ENCODE measurements at regions not wholly inside any gene's neighbourhood (a gene's known extent, or its start where the extent isn't known, plus 50 kb on each side); places are given as distances from the start of the nearest gene placed in this dataset.

DNA sequence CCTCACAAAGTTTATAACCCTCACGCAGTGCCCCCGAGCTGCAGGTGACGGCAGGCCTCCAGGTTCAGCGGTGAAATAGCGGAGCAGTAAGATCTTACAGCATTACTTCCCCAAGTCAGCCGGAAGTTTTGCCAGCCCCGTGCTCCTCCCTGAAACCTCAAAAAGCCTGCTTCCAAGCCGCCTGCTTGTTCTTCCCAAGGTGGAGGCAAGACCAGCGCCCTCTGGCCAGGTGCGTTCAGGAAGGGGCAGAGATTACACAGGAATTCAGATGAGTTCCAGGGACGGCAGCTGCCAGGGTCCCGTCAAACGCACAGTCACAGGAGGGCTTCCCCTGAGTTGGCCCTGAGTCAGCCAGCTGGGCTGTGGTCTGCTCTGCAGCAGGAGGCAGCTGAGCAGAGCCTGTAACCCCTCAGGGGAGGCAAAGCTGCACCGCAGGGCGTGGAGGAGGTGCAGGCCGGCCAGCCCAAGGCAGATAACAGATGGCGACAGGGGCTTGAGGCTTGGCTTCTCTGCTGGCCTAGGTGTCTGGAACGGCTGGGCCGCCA, 124.1 kb upstream of the RPS6KA2 start:
- no peak for DNase-seq (ENCODE audit: low read depth)

DNA sequence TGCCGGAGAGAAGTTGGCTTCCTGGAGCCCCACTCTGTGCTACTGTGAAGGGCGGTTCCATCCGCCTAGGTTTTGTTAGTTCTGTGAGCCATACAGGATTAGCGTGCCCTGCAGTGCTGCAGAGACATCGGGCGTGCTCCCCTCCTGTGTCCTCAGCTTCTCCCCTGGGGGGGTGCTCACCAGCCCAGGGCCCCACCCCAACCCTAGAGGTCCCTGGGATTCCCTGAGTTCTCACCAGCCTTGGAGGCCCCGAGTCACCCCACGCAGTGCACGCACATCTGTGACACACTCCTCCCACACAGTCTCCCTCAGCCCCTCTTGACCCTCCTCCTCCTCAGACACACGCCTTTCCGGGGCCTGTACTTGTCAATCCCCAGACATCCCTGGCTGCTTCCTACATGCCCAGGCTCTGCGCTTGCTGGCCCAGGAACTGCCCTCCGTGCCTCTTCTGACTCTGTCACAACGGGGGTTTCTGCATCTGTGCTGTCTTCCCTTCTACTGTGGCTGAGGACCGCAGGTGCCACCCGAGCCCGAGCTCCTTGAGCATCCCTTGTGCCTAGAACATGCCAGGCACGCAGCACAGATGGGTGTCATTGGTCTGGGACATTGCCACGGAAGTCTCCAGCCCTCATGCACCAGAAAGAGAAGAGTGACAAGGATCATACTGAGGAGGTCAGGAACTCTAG, 123.2 kb upstream of the RPS6KA2 start:
- no peak for DNase-seq (ENCODE audit: low read depth)

- DNase-seq (ENCODE audit: low read depth) = no peak
Observed at GRCh38 chr6:166749666-166750065, 122.6 kb upstream of the RPS6KA2 start.

DNA sequence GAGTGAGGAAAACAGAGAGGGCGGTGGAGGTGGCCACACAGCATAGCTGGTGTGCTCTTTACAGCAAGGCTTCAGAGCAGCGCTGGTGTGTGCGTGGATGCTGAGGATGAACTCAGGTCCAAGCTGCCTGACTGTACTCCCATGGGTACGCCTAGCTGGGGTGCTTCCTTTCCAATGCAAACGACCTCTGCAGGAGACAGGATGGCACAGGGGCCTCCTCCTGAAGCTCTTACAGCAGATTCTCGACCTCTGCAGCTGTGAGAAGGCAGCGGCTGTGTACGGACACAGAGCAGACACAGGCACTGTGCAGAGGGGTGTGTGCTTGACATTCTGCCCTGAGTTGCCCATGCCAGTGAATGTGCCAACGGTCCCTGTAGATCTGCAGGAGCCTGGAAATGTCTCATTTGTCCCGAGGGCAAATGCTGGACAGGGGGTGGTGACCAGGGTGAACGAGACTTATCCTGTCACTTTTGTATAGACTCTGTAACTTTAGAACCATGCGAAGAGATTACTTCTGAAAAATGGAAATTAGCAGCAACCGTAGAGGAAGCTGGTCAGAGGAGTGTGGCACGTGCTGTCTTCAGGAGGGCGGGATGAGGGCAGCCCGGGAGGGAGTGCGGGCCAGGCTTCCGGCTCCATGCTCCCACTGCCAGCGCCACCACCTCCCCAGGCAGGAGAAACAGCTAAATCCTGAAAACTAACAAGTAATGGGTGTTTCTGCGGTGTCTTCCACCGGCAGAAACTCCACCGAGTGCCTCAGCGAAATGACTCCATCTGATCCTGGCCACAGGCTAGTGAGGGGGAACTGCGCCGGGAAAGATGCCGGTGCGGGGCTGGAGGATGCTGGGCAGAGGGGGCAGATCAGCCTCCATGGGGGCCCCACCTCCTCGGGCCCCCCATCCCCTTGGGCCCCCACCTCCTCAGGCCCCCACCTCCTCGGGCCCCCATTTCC, 120.9 kb upstream of the RPS6KA2 start:
- no peak for DNase-seq (ENCODE audit: low read depth)

DNA sequence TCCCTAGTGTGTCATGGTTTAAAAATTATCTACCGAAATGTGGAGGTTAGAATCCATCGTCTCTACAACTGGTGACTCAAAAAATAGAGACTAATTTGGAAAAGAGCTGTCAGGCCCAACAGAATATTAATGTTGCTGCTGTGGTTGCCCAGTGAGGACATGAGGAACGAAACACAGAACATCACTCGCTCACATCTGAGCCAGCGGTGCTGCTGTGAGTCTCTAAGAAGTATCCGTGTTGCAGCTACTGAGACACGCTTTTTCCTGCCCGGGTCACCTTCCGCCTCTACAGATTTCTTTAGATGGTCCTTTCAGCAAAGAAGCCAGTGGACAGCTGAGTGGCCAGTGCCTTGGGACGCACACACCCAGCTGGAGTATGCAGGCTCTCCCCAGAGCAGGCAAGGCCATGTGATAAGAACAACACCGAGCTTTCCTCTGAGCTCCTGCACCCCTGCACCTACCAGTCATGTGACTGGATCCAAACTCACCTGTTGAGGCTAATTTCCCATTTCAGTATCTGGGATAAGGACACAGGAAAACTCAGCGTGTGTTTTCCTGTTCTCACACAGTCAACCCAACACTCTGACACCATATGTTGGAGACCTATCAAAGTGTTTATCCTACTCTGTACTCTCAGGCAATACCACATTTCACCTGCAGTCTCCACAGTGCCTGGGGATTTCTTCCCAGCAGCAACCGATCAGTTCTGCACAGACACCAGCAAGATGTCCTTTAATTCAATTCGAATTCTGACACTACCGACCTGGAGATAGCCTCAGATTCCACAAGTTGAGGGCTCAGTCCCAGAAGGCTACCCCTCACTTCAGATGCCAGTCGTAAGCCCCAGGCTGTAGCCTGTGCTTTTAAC, 119.0 kb upstream of the RPS6KA2 start:
- DNase-seq (ENCODE audit: low read depth) = no peak

GRCh38 chr6:166744223-166745134, 117.4 kb upstream of the RPS6KA2 start:
- no peak for DNase-seq (ENCODE audit: low read depth)

DNA sequence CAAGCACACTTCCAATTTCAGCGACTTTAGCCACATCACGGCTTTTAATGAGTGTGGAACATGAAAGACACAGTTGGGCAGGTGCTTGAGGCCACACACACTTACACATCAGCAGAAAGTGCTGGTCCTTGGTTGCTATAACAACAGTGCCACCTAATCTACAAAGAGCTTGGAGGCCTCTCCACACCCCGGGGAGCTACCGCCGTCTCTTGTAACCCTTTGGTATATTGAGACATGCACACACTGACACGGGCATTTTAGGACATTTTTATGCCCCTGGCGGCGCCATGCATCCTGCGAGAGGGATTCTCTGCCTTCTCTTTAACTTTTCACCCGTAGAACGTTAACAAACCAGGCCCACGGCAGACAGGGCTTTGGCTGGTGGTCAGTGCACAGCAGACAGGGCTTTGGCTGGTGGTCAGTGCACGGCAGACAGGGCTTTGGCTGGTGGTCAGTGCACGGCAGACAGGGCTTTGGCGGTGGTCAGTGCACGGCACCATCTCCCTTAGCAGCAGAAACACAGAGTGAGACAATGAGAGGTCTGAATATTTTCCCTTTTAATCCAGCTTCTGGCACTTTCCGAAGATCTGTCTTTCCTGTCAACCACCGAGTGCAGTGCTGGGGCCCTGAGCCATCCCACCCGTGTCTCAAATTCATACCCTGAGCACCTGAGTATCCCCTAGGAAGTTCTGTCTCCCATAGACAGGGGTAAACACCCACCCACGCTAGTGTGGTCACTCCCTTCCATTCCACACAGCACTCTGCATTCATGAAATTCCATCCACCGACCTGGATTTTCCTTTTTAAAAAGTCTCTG, 116.6 kb upstream of the RPS6KA2 start:
- no peak for DNase-seq (ENCODE audit: low read depth)

GRCh38 chr6:166742981-166743380, 115.9 kb upstream of the RPS6KA2 start:
- DNase-seq (ENCODE audit: low read depth) = no peak

DNA sequence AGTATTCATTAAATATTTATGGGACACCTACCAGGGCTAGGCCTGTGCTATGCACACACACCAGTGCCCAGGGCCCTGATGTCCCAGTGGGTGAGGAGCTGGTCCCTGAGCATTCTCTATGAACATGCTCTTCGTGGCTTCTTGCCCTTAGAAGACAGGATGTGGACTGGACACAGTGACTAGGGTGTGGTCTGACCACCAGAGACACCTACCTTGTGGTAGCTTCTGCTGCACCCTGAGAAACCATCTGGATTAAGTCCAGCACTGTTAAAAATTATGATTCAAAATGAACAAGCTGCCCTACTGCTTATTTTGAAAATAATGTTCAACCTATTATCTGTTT, 112.9 kb upstream of the RPS6KA2 start:
- DNase-seq (ENCODE audit: low read depth) = no peak

GRCh38 chr6:166739117-166739975, 112.3 kb upstream of the RPS6KA2 start:
- no peak for DNase-seq (ENCODE audit: low read depth)

- DNase-seq (ENCODE audit: low read depth) = no peak
Observed at GRCh38 chr6:166738386-166739116, 111.5 kb upstream of the RPS6KA2 start.

DNA sequence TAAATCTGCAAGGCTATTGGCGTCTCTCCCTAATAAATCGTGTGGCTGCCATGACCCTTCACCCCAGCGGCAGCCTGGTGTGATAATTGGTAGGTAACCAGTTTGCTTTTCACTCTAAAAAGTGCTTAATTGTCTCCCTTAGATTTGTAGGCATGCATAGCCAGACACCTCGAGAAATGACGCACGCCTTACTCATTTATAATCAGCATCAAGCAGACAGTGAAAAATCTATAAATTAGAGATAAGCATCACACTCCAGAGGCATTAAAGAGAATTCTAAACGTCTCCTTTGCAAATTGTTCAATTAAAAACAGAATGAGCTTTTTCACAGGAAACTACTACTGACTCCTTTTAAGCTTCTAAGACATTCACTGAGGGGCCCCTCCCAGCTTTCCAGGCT, 110.2 kb upstream of the RPS6KA2 start:
- DNase-seq (ENCODE audit: low read depth) = no peak

GRCh38 chr6:166736634-166737033, 109.6 kb upstream of the RPS6KA2 start:
- no peak for DNase-seq (ENCODE audit: low read depth)

GRCh38 chr6:166733900-166734299, 106.8 kb upstream of the RPS6KA2 start:
- no peak for DNase-seq (ENCODE audit: low read depth)

GRCh38 chr6:166729658-166730057, 102.6 kb upstream of the RPS6KA2 start:
- DNase-seq (ENCODE audit: low read depth) = no peak

GRCh38 chr6:166728884-166729530, 102.0 kb upstream of the RPS6KA2 start:
- no peak for DNase-seq (ENCODE audit: low read depth)

- DNase-seq (ENCODE audit: low read depth) = no peak
Observed at GRCh38 chr6:166726201-166726600, 99.2 kb upstream of the RPS6KA2 start.

- DNase-seq (ENCODE audit: low read depth) = no peak
Observed at GRCh38 chr6:166725571-166725970, 98.5 kb upstream of the RPS6KA2 start.
